ENCODE measurements at regions not wholly inside any gene's neighbourhood (a gene's known extent, or its start where the extent isn't known, plus 50 kb on each side); places are given as distances from the start of the nearest gene placed in this dataset.

GRCh38 chr4:178280362-178280761, 838.1 kb upstream of the AGA start:
- Histone ChIP-seq H3K27ac (no peak overlapping the region), H3K9me3 (no peaks in the 10 kb centered on the region), H3K27me3 (no peaks in the 10 kb centered on the region), H3K36me3 (no peaks in the 10 kb centered on the region), H3K4me1 (no peaks in the 10 kb centered on the region), H3K4me3 (no peak overlapping the region)
- intact Hi-C loops (cut with DNase I), result no loop called here
- no peak for DNase-seq (ENCODE audit: extremely low spot score in 2 of 2)
- no peak for TF ChIP-seq POLR2A (IDR thresholded peaks at IDR 0.05)
- TF ChIP-seq POLR2AphosphoS5 (IDR thresholded peaks at IDR 0.05; ENCODE audit: insufficient read depth in 1 of 2, low read depth in 1 of 2), result no peak
- TF ChIP-seq CTCF (IDR thresholded peaks at IDR 0.05), result no peak

DNA sequence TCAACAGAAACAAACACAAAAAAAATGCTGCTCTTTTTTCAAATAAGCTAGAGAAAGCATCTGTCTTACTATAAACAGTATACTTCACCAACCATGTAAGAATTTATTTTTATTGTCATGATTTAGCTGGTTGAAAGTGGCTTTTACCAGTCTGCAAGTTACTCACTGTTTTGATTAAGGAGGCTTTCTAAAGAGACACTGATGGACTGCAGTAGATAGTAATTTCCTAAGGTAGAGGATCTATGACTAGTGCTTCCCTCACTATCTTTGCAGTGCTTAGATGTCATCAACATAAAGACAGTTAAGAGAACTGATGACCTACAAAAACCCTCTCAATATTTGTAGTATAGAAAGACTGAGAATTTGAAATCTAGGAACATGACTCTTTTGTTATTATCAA, 846.2 kb upstream of the AGA start:
- DNase-seq (ENCODE audit: extremely low spot score in 2 of 2), result no peak
- H3K9me3 ChIP-seq, result no peaks in the 10 kb centered on the region
- TF ChIP-seq POLR2A (IDR thresholded peaks at IDR 0.05) (no peak), CTCF (IDR thresholded peaks at IDR 0.05) (no peak), POLR2AphosphoS5 (IDR thresholded peaks at IDR 0.05; ENCODE audit: insufficient read depth in 1 of 2, low read depth in 1 of 2) (no peak)

DNA sequence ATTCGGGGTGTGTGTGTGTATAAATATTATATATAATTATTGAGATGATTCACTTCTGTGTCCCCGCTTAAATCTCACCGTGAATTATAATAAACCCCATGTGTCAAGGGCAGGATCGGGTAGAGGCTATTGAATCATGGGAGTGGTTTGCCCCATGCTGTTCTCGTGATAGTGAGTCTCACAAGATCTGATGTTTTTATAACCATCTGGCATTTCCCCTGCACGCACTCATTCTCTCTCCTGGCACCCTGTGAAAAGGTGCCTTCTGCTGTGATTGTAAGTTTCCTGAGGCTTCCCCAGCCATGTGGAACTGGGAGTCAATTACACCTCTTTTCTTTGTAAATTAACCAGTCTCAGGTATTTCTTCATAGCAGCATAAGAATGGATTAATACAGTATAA, 851.4 kb upstream of the AGA start:
- no peak overlapping the region for H3K27ac ChIP-seq
- no peak for TF ChIP-seq POLR2A (IDR thresholded peaks at IDR 0.05)
- no peak for TF ChIP-seq CTCF (IDR thresholded peaks at IDR 0.05)
- TF ChIP-seq POLR2AphosphoS5 (IDR thresholded peaks at IDR 0.05; ENCODE audit: insufficient read depth in 1 of 2, low read depth in 1 of 2), result no peak
- H3K36me3 ChIP-seq, result no peaks in the 10 kb centered on the region
- no peaks in the 10 kb centered on the region for H3K27me3 ChIP-seq
- H3K4me1 ChIP-seq, result no peaks in the 10 kb centered on the region
- intact Hi-C loops (cut with DNase I), result no loop called here
- H3K4me3 ChIP-seq, result no peak overlapping the region
- no peak for DNase-seq (ENCODE audit: extremely low spot score in 2 of 2)
- H3K9me3 ChIP-seq, result no peaks in the 10 kb centered on the region

More for the DNA sequence above, 846.2 kb upstream of the AGA start:
- Histone ChIP-seq H3K36me3 (no peaks in the 10 kb centered on the region), H3K4me1 (no peaks in the 10 kb centered on the region), H3K27me3 (no peaks in the 10 kb centered on the region), H3K27ac (no peak overlapping the region), H3K4me3 (no peak overlapping the region)
- intact Hi-C loops (cut with DNase I), result no loop called here

DNA sequence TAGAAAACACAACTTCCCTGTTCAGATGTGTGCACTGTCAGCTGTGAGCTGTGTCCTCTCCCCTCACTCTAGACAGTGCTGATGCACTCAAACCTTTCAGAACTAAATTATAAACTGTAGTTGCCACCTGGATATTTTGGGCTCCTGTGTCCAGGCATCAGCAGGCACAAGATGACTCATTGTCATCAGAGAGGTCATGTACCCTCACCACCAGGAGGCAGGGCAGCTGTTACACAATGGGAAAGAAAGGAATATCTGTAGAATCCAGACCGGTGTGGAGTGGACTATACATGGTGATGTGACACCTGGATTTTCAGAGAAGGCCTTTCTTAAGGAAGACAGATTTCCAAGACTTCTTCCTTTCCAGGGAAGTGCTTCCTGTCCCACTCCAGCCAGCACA, 854.4 kb upstream of the AGA start:
- no peaks in the 10 kb centered on the region for H3K36me3 ChIP-seq
- TF ChIP-seq CTCF (IDR thresholded peaks at IDR 0.05) (no peak), POLR2A (IDR thresholded peaks at IDR 0.05) (no peak), POLR2AphosphoS5 (IDR thresholded peaks at IDR 0.05; ENCODE audit: insufficient read depth in 1 of 2, low read depth in 1 of 2) (no peak)
- DNase-seq (ENCODE audit: extremely low spot score in 2 of 2), result no peak
- no peak overlapping the region for H3K4me3 ChIP-seq
- intact Hi-C loops (cut with DNase I), result no loop called here
- H3K27ac ChIP-seq, result no peak overlapping the region
- H3K27me3 ChIP-seq, result no peaks in the 10 kb centered on the region
- no peaks in the 10 kb centered on the region for H3K4me1 ChIP-seq
- H3K9me3 ChIP-seq, result no peaks in the 10 kb centered on the region

DNA sequence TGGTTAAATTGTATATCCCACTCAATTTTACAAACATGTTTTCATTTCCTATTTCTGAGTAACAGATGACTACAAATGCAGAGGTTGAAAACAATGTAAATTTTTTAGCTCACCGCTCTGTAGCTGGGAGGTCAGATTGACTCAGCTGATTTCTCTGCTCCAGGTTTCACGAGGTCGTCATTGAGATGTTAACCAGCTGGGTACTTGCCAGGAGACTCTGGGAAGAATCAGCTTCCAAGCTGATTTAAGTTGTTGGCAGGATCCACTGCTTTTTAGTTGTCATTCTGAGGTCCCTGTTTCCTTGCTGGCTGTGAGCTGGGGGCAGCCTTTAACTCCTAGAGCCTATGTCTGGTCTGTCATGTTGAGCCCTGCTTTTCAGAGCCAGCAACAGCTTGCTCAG, 864.3 kb upstream of the AGA start:
- Histone ChIP-seq H3K9me3 (no peaks in the 10 kb centered on the region), H3K4me1 (no peaks in the 10 kb centered on the region), H3K27me3 (no peaks in the 10 kb centered on the region), H3K27ac (no peak overlapping the region), H3K36me3 (no peaks in the 10 kb centered on the region), H3K4me3 (no peak overlapping the region)
- intact Hi-C loops (cut with DNase I), result no loop called here
- DNase-seq (ENCODE audit: extremely low spot score in 2 of 2), result no peak
- TF ChIP-seq POLR2AphosphoS5 (IDR thresholded peaks at IDR 0.05; ENCODE audit: insufficient read depth in 1 of 2, low read depth in 1 of 2) (no peak), POLR2A (IDR thresholded peaks at IDR 0.05) (no peak), CTCF (IDR thresholded peaks at IDR 0.05) (no peak)

Measured in vagina (tissue), 2 donors.